VCaP (cell line): ENCODE measurements at regions not wholly inside any gene's neighbourhood (a gene's known extent, or its start where the extent isn't known, plus 50 kb on each side); places are given as distances from the start of the nearest gene placed in this dataset.

Experiments
- H3K27ac ChIP-seq: fragments of 450-650 bp; 2 replicates; pipeline ENCODE4 v1.5.1; 2017
- TF ChIP-seq, protein P1 (sequence below): fragments of 450-650 bp; conservative IDR thresholded peaks from 2 replicates; pipeline ENCODE4 v1.5.1; 2017; ENCODE audit warnings: mild to moderate bottlenecking, moderate library complexity

DNA sequence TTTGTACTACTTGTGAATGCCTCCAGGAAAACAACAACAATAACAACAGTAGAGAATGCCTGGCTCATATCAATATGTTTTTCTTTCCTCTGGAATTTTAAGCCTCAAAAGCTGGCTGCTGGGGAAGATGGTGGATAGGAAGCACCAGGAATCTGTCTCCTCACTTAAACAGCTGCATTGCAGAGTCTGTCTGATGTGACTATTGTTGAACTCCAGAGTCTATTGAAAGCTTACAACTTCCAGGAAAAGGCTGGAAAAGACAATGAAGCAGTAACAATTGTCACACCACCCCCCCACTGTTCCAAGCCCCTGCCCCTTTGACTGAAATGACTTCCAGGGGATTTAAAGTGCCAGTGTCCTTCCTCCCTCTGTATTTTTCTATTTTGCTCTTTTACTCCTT, 309.7 kb downstream of the BMP4 start:
- no peak overlapping the region for H3K27ac ChIP-seq
- TF ChIP-seq, protein P1, sequence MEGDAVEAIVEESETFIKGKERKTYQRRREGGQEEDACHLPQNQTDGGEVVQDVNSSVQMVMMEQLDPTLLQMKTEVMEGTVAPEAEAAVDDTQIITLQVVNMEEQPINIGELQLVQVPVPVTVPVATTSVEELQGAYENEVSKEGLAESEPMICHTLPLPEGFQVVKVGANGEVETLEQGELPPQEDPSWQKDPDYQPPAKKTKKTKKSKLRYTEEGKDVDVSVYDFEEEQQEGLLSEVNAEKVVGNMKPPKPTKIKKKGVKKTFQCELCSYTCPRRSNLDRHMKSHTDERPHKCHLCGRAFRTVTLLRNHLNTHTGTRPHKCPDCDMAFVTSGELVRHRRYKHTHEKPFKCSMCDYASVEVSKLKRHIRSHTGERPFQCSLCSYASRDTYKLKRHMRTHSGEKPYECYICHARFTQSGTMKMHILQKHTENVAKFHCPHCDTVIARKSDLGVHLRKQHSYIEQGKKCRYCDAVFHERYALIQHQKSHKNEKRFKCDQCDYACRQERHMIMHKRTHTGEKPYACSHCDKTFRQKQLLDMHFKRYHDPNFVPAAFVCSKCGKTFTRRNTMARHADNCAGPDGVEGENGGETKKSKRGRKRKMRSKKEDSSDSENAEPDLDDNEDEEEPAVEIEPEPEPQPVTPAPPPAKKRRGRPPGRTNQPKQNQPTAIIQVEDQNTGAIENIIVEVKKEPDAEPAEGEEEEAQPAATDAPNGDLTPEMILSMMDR = no peak

DNA sequence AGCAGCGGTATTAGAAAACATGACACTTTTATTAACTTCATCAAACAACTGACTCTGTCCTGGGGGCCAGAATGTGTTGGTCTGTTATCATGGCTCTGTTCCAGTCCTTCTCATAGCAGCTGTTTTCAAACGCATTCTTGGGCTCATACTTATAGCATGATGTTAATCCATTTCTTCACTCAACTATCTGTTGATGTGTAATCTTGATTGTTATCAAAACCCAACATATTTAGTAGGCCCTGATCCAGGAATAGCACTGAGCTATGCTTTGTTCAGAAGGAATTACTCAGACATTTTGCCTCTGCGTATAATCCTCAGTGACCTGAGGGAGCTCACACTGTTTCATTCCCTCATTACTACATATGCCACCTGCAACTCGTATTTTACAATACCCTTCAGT, 315.9 kb downstream of the BMP4 start:
- TF ChIP-seq, protein P1 = no peak
- no peak overlapping the region for H3K27ac ChIP-seq

DNA sequence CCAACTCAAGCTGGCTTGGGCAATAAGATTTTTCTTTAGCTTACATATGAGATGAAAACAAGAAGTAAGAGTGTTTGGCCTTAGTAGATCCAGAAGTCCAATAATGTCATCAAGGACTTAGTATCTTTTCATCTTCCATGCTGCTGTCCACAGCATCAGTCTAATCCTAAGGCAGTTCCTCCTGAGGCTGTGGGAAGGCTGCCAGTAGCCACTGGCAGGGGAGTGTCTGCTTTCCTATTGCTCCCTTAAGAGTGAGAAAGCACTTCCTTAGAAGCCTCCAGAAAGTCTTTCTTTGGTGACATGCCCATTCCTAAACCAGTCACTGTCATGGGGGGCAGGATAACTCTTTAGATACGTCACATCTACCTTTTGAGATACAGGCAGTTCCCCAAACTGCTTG, 317.7 kb downstream of the BMP4 start:
- H3K27ac ChIP-seq = no peak overlapping the region
- TF ChIP-seq, protein P1 = no peak

DNA sequence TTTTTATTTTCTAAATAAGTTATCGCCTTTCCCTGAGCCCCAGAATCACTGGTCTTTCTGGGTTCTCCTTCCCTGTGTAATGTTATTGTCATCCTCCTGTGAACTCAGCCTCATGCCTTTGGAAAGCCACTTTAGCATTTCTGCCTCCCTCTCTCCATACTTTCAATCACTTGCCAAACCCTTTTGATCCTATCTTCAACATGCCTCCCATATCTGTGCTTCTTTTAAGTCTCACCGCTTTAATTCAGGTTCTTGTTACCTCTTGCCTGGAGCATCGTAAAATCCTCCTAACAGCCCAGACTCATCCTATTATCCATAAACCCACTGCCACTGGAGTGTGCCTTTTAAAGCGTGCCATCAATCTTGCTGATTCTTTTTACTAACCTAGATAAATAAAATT, 321.8 kb downstream of the BMP4 start:
- TF ChIP-seq, protein P1 = no peak
- no peak overlapping the region for H3K27ac ChIP-seq

DNA sequence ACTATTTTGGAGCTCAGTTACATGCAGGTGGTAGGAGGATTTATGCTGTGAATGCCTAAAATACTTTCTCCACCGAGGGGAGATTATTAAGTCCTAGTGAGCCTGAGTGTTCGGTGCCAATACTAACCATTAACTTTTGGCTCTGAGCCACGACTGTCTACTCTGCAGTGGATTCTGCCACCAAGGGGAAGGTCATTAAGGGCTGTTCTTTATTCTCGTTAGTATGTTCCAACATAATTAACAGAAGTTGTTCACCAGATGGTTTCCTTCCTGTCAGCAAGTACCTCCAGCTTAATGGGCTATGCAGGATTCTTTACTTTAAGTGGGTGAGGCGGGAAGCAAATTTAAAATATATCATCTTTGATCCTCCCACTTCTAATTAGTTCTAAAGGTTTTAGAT, 326.3 kb downstream of the BMP4 start:
- no peak overlapping the region for H3K27ac ChIP-seq
- TF ChIP-seq, protein P1 = no peak

DNA sequence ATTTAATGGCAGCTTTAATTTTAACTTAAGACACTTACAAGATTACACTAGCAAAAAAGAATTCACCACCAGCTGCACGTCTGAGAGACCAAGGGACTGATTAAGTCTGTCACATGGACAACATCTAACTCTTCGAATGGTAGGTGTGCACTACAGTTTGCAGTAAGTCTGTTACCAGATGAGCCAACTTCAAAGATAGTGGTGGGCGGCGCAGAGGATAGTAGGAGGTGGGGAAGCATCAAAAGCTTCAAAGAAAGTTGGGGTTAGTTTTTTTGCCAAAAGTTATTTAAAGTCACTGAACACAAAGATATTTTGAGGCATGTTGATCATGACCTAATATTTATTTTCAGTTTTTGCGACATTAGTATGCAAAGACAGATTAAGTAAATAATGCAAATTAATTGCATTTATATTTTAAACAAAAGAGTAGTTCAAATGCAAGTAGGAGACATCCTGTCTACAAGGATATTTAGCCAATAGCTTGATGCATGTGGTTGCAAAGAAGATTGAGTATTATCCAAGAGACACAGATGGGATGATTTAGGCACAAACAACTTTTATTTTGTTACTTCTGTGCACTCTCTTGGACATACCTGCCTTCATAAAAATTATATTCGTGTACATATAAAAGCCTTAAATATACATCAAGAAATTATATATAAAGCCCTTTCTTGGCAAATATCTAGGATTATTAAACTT, 327.7 kb downstream of the BMP4 start:
- TF ChIP-seq, protein P1 = no peak
- no peak overlapping the region for H3K27ac ChIP-seq

DNA sequence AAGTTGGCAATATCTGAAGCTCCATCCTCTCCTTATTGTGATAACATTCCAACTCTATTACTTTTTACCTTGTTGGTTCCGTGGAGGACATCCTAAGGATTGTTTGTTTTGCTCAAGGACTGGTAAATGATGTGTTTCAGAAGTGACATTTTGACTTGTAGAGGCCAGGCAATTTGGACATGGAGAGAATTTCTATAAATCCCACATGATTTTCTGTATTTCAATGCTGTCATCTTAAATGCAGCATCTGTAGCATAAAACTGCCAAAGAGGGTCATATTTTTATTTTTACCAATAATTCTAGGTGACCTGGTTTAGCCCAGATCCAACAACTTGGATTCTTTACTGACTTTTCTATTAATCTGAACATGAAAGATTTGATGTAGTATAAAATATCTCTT, 328.4 kb downstream of the BMP4 start:
- TF ChIP-seq, protein P1 = no peak
- no peak overlapping the region for H3K27ac ChIP-seq
